T-helper 9 cell (primary cell): ENCODE measurements at regions not wholly inside any gene's neighbourhood (a gene's known extent, or its start where the extent isn't known, plus 50 kb on each side); places are given as distances from the start of the nearest gene placed in this dataset.
"Not testable (repeated sequence)": the region's sequence is repeated elsewhere in the genome, so short reads cannot be mapped to it uniquely, and the experiment has no call there.

Experiments
- DNase-seq: peaks from one replicate; pipeline ENCODE4 v3.0.0-alpha.2; 2020

- DNase-seq, result no peak
Observed at GRCh38 chr1:166307261-166308188, 140.7 kb upstream of the FAM78B start.

DNA sequence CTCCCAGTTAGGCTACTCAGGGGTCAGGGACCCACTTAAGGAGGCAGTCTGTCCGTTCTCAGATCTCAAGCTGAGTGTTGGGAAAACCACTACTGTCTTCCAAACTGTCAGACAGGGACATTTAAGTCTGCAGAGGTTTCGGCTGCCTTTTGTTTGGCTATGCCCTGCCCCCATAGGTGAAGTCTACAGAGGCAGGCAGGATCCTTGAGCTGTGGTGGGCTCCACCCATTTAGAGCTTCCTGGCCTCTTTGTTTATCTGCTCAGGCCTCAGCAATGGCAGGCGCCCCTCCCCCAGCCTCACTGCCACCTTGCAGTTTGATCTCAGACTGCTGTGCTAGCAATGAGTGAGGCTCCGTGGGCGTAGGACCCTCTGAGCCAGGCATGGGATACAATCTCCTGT is 149.5 kb upstream of the FAM78B start:
- DNase-seq, result not testable (repeated sequence)

DNA sequence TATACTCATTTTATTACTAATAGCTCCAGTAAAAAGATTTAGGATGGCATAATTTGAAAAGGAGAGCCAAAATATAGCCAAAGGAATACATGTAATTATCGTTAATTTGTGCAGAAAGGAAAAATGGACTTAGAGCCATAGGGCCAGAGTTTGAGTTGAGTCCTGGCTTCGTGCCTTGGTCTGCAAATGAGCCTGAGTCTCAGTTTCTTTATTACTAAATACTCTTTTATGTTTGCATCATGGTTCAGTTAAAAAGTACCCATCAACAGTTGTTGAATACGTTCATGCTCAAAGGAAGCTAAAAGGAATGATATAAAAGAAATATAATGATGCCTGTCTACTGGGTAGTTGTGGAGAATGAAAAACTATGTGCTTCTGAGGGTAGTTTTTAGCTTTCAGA is 155.7 kb upstream of the FAM78B start:
- no peak for DNase-seq

DNA sequence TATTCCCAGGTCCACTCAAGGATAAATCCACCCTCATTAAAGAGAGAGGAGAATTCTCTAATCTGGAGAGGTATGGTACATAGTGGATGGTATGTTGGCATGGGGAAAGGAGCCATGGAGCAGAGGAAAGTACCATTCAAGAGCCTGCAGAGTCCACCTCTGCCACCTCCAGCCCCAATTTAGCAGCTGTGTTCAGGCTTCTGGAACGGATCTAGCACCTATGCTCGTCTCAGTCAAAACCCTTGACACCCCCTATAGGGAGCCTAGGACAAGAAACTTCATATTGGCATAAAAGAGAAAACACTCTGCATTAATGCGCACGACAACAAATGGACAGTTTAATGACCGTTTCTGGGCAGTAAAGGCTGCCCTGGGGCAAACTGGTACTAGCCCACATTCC is 161.1 kb upstream of the FAM78B start:
- no peak for DNase-seq

DNA sequence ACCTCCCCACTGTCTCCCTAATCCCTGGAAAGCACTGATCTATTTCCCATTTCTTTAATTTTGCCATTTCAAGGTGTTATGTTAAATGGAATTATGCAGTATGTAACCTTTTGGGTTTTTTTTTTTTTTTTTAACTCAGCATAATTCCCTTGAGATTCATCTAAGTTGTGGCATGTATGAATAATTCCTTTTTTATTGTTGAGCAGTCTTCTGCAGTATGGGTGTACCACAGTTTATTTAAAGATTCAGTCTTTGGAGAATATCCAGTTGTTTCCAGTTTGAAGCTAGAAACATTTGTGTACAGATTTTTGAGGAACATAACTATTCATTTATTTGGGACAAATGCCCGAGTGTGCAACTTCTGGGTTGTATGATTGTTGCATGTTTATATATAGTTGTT is 162.2 kb upstream of the FAM78B start:
- DNase-seq, result no peak

- DNase-seq, result no peak
Observed at GRCh38 chr1:166330096-166330495, 163.3 kb upstream of the FAM78B start.

GRCh38 chr1:166338105-166338504 is 171.3 kb upstream of the FAM78B start:
- no peak for DNase-seq

DNA sequence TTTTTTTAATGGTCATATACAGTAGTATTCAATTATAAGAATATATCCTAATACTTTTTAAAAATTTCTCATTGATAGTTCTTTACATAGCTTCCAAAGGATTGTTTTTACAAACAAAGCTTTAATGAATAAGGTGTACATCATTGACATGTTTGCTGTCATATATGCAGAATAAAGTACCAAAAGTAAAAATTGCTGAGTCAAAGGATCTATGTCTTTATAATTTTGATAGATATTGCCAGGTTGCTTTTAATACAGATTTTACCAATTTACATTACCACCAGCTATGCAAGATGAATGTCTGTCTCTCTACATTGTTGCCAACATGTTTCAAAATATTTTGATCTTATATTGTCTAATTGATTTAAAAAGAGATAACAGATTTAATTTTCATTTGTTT is 173.9 kb upstream of the FAM78B start:
- no peak for DNase-seq

- DNase-seq, result no peak
Observed at GRCh38 chr1:166343276-166343675, 176.5 kb upstream of the FAM78B start.

DNA sequence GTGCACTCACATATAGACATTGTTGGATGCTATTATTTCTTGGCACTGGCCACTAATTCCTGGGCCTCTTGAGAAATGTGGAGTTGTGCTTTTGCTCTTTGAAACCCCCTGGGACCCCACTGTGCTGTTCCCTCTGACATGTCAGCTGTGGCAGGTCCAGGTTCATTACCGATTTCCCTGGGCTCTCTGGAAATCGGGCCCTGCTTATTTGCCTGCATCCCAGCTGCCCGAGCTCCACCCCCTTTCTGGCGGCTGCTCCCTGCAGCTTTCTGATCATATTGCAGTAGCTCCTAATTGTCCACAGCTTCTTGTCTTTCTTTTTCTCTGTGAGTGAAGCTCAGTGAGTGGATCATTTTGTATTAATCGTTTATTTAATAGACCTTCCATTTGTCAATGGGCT is 183.7 kb upstream of the FAM78B start:
- DNase-seq, result no peak

DNA sequence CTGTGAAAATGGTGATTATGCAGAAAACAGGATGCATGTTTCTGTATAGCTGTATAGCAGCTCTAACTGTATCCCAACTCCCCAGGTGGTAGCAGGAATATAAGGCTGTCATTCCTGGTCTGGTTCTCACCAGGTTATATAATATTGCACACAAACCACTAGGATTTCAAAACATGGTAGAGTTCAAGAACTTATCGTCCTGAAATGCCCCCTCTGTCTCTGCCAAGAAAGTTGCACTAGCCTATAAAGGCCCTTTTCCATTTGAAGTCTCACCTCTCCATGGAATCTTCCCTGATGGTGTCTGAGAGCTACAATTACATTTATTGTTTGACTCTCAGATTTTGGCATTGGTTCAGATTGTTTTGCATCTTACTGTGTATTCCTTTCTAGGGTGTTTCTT is 184.9 kb upstream of the FAM78B start:
- DNase-seq, result no peak

DNA sequence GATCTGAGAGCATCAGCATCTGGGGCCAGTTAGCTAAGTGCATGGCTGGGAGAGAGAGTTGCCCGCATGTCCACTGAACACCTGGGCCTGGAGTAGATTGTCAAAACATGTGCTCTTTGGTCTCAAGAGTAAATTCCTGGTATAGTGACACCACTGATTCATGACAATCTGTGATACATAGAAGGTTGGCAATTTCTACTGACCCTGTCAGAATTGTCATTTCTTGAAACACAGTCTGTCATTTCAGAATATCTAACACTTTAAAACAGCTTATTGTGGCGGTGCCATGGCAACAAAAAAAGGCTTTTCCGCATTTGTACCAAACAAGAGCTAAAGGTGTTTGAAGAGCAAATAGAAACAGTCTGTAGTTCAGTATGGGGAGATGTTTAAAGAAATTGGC is 186.4 kb upstream of the FAM78B start:
- DNase-seq, result no peak

GRCh38 chr1:166354406-166354805 is 187.6 kb upstream of the FAM78B start:
- no peak for DNase-seq

- no peak for DNase-seq
Observed at GRCh38 chr1:166365081-166365480, 198.3 kb upstream of the FAM78B start.

DNA sequence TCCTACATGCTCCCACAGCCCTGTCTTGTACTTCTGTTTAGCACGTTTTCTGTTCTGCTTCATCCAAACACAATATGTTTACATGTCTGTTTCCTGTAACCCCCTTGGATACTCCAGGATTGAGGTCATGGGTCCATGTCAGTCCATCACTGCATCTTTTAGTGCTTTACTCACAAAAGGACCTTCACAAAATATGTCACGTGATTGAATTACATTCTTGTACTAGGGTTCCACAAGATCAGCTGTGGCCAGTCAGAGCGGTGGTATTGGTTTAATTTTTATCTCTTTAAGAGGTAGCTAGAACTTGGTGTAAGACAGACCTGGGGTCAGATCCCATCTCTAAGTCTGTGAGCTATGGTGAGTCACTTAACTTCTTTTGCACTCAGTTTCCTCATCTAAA is 201.2 kb upstream of the FAM78B start:
- DNase-seq, result no peak

DNA sequence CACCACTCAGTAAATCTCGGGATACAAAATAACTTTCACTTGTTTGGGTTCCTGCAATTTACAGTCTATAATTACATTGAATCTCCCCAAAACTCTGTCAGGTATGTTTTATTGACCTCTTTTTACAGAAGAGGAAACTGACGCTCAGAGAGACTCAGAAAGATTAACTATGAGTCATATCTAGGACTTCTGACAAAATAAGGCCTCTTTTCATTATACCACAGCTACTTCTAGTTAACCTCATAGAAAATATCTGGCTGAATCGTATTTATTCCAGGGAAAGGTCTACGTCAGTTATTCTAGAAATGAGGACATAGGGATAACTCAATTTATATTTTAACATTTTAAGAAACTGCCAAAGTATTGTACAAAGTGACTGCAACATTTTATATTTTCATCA is 211.1 kb upstream of the FAM78B start:
- no peak for DNase-seq

DNA sequence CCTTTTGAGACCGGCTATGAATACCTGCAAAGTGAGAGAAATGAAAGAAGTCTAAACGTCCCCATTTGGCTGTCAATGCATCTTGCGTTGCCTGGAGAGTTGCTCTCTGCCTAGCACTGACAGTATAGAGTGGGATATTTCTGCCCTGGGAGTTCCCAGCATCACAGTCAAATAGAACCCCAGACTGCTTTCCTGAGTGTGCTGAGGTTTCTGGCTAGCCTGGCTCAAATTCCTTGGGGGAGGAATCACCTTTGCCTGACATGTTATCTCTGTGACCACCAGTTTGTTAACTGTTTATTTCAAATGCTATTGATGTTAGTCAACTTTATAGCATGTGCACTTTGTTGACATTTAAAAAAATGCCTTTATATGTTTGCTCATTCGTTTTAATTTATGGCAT is 212.0 kb upstream of the FAM78B start:
- DNase-seq, result no peak

DNA sequence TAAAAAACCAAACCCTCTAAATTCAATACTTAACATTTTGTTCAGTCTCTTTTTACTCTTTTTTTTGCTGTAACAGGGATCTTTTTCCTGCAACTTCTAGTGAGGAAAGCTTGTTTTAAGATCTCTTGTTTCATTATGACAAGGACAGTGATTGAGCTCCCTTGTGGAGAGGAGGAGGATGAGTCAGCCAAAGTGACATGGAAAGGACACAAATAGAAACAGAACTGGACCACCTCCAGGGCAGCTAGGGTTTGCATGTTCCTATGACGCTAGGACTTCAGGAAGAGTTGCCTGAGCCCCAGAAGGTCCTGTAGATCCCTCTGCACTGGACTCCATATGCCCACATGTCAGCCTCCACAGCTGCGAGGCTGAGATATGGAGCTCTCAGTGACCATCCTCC is 212.6 kb upstream of the FAM78B start:
- DNase-seq, result no peak

GRCh38 chr1:166383137-166383536 is 216.3 kb upstream of the FAM78B start:
- no peak for DNase-seq

DNA sequence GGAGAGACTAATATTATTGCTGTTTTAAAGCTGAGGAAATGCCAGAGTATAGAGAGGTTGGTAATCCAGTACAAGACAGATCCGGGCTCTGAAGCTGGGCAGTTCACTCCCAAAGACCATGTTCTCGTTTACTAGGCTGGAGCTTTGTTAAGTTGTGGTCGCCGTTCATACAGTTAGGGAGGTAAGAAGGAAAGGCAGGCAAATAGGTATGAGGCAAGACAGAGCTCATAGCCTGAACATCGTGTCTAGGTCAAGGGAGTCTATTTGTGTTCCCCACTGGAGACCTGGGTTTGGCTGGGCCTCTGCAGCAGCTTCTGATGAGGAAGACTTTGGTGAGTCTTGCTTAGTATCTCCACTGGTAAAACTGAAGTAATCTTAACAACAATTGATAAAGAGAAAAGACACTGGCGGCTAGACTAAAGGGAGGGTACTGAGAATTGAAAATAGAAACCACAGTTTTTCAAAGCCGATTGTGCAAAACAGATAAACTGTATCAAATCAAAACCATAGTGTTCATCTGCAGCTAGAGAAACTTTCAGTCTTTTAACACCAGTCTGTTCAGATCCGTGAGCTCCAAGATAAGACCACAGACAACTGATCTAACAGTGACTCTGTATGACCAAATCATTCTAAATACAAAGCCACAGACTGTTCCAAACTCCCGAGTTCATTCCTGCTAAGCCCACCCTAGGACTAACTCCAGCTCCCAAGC is 217.0 kb upstream of the FAM78B start:
- no peak for DNase-seq

GRCh38 chr1:166384948-166385347 is 218.1 kb upstream of the FAM78B start:
- no peak for DNase-seq

DNA sequence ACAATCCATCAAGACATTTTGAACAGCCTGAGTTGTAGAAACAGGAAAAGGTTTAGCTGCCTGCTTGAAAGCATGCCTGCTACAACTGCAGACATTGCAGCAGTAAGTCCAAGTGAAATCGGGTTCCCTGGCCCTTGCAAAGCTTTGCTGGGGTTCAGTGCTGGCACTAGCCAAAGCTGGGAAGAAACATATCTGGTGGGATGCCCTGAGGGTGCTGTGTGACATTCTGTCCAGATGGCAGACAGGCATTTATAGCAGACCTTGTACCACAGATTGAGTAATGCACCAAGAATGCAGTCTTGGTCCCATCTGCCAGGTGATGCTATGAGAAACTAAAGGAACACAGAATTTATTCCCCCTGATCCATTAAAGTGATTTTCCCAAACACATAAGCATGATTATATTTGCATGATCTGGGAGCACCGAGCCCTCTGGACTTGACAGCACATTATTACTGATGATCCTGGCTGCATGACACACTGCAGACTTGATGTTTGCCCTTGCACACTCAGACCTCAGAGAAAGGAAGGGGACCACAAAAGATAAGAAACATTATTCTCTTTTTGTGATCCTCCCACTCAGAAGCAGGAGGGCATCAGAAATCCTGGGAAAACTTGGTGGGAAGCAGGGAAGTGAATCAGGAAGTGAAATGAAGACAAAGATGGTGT is 223.7 kb upstream of the FAM78B start:
- no peak for DNase-seq

DNA sequence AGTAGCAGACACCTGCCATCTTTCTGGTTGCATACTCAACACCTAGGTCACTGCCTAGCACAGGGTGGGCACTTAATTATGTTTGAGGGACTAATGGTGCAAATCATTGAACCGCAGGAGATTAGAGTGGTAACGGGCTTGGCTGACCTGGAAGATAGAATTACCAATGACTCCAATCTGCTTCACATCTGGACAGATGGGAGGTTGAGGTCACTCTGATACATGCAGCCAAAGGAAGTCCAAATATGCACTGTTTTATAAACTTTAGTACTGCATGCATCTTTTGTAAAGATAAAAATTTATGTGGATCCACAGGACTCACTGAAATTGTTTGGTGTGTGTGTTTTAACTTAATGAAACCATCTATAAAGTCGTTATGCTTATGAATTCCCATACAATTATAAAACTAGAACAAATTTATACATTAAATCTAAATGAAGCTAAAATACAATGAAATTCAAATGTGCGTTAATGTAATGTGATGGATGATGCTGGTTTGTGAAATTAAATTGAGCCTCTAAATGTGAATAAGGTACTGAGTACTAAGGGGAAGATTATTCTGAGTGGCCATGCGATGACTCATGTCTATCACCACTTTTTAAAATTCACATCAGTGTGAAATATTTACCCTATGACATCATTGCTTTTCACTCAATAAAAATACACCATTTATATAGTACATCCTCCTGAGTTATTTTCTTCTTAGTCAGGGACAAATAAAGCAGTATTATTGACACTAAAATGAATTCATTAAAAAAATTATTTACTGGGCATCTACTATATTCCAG is 224.7 kb upstream of the FAM78B start:
- DNase-seq, result no peak
